D341Med (cell line): ENCODE measurements at regions not wholly inside any gene's neighbourhood (a gene's known extent, or its start where the extent isn't known, plus 50 kb on each side); places are given as distances from the start of the nearest gene placed in this dataset.

Experiments
- DNase-seq: peaks from one replicate; pipeline ENCODE4 v3.0.0; 2012; ENCODE audit warnings: low spot score

DNA sequence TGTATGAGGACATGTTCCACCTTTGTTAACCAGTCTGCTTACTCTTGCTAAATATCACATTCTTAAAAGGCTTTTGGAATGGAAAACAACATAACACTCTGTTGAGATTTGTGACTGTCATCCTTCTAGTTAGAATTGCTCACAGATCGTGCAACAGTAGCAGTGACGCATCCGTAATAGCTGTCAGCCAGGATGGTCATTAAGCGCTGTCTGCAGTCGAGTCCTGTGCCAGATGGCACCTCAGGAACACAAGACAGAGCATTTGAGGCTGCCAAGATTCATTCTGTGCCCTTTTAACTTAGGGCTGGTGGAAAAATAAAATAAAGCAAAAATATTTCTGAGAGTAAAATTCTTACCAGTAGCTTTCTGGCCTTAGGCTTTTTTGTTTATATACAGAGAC is 348.6 kb downstream of the ANKRD7 start:
- peak; percentile 64 for DNase-seq

DNA sequence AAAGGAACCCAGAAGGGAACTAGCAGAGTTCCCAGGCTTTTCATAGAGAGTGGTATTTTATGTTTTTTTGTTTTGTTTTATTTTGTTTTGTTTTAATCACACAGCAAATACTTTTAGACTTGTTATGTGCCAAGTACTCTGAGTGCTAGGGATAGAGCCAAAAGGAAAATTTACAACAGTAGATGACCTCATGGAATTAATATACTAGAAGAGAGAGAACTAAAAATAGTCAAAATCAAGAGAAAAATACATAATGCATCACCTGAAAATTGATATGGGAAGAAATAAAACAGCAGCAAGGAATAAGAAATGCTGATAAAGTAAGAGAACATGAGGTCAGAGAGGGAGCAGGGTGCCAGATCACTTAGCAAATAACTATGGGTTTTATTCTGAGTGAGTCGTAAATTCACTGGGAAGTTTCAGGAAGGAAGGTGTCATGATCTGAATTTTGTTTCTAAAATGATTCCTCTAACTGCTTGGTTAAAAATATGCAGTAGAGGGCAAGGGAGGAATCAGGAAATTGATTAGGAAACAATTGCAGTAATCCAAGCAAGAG is 351.0 kb downstream of the ANKRD7 start:
- no peak for DNase-seq

DNA sequence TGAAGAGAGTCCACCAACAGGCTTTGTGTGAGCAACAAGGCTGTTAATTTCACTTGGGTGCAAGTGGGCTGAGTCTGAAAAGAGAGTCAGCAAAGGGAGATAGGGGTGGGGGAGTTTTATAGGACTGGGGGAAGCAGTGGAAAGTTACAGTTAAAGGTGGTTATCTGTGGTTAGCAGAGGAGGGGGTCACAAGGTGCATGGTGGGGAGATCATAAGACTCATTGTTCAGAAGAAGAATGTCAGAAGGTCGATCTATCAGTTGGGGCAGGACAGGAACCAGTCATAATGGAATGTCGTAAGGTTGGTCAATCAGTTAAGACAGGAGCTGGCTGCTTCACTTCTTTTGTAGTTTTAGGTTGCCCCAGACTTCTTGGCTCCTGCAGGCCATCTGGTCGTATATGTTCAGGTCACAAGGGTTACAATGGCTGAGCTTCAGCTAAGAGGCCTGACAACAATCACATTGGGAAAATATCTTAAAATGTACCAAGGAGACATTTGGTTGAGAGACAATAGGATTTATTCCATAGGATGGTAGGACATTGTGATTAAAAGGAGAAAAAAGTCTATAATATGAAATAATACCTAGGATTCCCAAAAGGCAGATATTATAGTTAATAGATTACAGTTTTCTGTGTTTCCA is 356.4 kb downstream of the ANKRD7 start:
- DNase-seq: no peak

DNA sequence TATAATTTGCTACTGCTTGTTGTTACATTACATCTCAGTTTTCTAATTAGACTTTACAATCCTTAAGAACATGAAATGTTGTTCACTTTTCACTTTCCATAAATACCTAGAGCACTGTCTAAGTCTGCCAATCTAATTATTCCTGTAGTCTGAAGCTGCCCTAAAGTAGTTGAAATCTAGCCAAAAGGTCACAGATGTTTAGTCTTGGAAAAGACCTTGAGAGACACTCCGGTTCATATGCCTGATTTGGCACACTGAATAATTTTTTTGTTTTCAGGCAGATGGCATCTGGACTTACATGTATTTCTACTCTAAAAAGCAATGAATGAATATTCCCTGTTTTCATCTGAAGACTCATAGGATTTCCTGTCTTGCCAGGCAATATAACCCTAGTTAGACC is 359.1 kb downstream of the ANKRD7 start:
- DNase-seq: no peak

DNA sequence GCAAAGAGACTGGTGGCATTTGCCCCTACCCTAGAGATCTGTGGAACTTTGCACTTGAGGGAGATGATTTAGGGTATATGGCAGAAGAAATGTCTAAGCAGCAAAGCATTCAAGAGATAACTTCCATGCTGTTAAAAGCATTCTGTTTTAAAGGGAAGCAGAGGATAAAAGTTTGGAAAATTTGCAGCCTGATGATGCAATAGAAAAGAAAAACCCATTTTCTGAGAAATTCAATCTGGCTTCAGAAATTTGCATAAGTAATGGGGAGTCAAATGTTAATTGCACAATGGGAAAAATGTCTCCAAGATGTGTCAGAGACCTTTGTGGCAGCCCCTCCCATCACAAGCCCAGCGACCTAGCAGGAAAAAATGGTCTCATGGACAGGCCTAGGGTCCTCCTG is 361.7 kb downstream of the ANKRD7 start:
- DNase-seq: no peak

DNA sequence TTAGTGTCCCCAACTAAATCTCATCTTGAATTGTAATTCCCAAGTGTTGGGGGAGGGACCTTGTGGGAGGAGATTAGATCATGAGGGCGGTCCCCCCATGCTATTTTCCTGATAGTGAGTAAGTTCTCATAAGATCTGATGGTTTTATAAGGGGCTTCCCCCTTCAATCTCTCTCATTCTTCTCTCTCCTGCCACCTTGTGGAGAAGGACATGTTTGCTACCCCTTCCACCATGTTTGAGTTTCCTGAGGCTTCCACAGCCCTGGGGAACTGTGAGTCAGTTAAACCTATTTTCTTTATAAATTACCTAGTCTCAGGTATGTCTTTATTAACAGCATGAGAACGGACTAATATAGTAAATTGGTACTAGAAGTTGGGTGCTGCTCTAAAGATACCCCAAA is 365.6 kb downstream of the ANKRD7 start:
- DNase-seq: no peak

DNA sequence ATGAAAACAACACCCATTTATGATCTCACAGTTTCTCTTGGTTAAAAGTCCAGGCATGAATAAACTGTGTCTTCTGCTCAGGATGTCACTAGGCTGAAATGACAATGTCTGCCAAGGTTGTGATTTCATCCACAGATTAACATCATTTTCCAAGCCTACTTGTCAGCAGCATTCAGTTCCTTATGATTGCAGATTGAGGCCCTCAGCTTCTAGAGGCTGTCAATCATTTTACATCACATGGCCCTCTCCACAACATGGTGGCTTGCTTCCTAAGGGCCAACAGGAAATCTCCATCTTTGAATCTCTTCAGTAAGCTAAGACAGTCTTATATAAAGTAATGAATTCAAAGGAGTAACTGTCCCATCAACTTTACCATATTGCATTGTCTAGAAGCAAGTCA is 377.6 kb downstream of the ANKRD7 start:
- no peak for DNase-seq

DNA sequence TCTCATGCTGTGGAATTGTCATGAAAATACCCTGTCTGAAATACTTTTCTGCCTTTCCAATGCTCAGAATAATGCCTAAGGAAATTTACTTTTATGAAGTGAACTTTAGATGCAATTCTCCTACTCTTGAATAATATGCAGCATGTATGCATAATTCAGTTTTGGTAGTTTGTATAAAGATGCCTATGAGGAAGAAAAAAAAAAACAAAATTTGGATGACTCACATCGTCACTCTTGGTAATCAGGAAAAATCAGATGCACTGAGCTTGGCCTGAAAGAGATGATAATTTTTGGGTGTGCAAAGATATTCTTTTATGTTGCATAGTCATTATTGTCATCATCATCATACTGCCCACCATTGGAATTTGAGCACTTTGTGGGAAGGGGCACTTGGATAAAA is 382.1 kb downstream of the ANKRD7 start:
- DNase-seq: no peak

DNA sequence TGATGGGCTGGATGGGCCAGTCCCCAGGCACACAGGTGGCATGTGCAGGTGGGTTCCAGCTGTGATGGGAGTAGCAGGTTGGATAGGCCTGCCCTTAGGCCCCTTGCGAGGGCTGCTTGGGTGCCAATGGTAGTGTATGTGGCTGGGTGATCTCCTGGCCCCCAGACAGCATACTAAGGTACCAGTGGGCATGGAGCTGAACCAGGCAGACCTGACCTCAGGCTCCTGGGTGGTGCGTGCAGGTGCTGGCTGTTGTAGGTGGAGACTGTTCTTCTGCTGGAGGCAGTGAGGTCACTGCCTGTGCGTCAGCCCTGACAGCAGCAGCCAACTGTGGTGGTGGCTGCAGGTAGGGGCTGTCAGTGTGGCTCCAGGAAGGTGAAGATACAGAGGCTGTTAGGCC is 384.7 kb downstream of the ANKRD7 start:
- DNase-seq: no peak

DNA sequence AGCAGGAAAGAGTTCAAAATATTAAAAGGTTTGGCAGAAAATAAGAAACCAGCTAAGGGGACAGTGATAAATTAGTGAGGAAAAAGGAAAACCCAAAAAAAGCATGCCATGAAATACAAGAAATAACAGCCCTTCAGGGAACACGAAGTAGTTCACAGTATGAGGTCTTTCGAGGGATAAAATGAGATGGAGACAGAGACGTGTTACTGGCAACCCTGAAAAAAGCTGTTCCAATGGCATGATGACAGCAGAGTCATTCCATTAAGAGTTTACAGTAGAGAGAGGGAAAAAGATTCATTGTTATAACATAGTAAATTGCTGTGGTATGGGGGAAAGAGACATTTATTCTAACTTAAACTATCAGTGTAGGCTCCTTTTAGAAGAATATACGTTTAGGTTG is 391.2 kb downstream of the ANKRD7 start:
- no peak for DNase-seq

DNA sequence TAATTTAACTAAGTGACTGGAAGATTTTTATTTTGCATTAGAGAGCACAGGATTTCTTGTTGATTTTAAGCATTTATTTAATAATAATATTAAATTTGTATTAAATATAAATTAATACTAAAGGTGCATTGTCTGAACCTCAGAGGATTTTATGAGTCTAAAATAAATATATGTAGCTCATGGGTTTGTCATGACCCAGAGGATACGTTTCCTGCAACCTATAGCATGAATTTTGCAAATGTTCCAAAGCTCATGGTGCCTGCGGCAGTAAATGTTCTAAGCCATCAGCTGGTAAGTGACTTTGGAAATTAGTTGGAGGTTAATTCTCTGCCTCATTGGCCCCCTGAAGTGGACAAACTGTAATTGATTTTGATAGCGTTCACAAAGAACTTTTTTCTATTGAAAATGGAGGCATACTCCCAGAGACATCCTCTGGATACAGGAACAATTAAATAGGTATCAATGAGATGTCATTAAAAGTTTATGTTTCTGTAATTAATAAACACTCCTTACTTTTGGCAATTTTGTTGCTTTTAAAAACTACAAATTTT is 397.4 kb downstream of the ANKRD7 start:
- DNase-seq: no peak

DNA sequence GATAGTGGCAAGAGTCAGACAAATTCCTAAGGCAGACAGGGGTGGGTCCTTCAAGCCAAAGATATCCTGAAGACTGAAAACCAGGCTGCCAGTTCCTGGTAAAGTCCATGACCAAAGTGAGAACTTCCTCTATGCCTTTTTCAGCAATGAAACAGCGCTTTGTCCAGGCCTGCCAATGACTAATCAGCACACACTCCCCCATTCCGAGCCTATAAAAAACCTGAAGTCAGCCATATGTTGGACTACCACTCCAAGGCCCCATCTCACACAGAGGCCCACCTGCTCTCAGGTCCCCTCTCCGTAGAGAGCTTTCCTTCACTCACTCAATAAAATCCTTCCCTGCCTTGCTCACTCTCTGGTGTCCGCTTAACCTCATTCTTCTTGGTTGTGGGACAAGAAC is 402.2 kb downstream of the ANKRD7 start:
- no peak for DNase-seq

DNA sequence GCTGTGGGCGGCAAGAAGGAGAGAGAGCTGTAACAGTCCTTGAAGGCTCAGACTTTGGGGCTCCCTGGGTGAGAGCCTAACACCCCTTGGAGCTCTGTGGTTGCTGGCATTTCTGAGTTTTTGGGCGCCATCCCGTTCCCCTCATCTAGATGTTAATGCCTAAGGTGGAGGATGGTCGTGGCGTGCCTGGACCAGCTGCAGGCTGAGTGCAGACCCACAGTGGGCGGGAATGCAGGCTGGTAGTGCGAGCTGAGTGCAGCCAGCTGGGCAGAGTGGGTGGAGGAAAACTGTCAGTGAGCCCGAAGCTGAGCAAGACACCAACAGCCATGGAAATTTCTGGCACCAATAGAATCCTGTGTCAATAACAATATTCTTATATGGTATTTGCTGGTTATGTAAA is 403.0 kb downstream of the ANKRD7 start:
- no peak for DNase-seq

DNA sequence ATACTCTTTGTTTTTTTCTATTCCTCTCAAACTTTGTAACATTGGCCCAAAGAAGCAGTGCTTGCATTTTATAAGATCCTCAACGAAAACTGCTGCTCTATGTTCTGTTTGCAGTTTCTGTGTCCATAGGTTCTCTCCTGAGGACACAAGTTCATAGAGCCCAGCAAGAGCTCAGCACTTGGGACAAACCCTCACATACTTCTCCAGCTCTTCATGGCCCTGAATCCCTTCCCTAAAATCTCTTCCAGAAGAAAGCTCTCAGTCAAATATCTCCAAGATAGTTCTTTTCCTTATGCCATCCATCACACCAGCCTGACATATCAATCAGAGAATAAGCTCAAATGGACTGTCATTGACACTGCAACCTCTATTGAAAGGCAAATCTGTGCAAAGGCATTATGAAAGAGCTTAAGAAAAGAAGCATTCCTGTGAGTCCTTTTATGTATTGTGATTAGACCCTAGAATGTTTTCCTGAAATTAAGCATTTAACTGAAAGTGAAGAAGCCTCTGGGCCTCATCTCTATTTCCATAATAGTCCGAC is 405.5 kb downstream of the ANKRD7 start:
- DNase-seq: no peak

DNA sequence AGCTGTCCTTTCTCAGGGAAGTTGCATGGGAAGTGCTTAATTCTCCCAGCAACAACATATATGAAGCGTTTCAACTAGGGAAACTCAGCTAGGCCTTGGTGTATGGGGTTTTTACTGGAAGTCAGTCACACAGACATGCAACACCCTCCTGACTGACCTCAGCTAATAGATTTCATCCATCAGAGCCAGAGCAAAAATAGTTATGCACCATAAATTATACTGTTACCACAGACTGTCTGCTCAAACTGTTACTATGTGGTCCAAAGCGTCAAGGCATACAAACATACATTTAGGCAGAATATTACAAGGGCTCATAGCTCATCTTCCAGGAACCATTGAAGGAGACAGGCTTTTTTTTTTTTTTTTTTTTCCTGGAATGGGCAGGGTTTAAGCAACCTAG is 417.9 kb downstream of the ANKRD7 start:
- no peak for DNase-seq

DNA sequence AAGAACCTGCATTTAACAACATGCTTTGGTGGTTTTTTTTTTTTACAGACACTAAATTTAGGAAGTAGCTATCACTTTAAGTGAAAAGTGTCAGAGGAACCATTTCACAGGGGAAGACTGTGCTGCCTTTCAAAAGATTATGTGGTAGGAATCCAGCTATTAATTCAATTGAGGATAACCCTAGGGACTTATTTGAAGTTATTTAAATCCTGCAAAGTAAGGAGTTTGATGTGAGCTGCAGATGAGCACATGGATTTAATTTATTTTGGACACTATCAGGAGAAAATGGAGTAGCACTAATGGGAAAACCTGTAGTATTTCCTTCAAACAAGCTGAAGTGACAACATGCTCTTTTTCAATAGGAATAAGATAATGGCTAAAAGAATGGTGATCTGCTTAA is 419.8 kb downstream of the ANKRD7 start:
- no peak for DNase-seq

DNA sequence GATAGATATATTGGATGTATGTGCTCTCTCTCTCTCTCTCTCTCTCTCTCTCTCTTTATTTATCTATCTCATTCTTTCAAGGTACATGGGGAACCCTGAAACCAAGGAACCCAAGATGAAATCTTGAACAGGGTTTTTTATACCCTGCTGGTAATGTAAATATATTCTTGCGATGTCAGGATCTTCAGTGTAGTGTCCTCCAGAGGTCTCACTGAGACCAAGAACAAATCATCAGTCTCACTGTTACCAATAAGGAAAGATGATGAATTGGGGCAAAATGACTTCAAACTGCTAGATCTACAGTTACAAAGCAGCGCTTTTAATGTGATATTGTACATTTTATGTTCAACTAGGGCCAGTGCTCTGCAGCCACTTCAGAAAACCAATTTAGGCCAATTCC is 423.5 kb downstream of the ANKRD7 start:
- DNase-seq: no peak

DNA sequence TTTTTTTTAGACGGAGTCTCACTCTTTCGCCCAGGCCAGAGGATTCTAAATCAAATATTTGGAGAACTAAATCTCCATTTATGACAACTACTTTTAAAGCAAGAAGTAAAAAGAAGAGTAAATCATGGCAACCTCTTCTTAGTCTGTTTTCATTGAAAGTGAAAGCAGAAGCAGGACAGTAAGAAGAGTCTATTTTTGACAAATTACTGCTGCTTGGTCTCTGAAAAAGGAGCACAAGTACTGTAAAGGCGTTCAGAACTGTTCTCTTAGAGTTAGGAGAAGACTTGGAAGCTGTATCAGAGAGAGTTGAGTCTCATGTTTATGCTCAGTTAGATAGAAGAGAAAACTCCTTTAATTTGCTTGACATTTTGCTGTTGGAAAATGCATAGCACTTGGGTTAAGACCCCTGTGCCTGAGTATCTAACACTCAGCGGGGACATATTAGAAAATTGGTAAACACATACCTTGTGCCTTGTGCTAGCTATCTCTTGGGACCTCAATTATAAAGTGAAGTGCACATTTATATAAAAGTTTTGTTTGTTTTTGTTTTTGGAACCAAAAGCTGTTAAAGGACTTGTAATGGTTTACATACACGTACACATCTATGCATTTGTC is 433.0 kb downstream of the ANKRD7 start:
- DNase-seq: no peak

DNA sequence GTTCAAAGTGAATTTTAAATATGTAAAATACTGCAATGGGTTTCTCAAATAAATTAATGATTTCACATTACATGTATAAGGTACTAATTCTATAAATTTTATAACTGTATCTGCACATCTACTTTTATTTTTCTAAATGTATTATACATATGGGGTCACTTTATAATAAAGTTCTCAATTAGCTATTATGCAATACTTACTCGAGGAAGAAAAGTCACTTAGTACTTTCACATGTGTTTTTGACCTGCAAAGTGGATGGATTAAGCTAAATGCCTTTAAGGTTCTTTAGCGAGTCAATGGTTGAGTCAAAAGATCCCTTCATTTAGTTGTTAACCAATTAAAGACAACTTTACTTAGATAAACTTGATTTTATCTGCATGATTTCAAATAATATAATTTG is 437.8 kb downstream of the ANKRD7 start:
- DNase-seq: no peak

DNA sequence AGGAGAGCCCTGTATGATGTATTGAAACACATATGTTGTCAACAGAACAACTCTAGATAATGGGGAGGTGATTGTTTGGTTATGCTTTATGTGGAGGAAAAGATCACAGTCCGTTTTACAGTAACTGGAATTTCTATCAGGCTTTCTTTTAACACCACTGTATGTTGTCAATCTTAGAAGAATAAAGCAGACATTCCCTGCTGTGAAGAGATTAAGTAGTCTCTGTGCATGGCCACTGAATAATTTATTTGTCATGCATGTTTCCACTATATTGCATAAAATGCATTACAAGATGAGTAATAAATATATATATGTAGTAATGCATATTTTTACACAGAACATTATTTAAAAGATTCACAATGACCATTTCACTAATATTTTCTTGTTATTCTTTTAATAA is 440.0 kb downstream of the ANKRD7 start:
- DNase-seq: no peak

DNA sequence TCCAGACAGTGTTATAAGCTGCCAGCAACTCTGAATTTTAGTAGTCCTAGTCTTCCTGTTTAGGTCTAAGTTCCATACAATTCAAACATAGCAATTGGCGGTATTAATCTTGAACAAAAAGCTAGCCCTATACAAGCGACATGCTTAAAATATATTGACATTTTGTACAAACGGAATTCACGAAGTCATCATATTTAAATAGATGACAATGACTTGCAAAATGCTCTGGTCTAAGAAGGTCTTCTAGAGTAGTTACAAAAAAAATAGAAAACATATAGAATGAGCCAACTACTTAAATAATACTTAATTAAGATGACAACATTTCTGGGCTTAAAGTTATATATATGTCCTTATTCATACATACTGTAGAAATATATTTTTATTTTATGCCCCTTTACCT is 446.6 kb downstream of the ANKRD7 start:
- no peak for DNase-seq

DNA sequence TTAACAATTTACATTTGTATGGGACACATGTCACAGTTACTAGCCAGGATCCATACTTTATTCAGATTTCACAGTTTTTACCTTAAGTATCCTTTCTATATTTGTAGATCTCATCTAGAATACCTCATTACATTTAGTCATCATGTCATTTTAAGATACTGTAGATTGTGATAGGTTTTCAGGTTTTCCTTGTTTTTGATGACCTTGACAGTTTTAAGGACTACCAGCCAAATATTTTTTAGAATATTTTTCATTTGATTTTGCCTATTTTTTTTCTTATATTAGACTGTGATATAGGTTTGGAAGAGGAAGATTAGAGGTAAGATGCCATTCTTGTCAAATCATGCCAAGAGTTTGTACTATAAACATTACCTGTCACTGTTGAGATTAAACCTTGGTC is 460.3 kb downstream of the ANKRD7 start:
- DNase-seq: no peak

DNA sequence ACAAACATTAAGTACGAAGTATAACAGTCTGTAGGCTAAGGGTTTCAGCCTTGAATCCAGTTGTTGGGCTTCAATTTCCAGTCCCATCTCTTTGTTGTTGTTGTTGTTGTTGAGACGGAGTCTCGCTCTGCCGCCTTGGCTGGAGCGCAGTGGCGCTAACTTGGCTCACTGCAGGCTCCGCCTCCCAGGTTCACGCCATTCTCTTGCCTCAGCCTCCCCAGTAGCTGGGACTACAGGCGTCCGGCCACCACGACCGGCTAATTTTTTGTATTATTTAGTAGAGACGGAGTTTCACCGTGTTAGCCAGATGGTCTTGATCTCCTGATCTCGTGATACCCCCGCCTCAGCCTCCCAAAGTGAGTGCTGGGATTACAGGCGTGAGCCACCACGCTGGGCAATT is 464.9 kb downstream of the ANKRD7 start:
- DNase-seq: no peak

DNA sequence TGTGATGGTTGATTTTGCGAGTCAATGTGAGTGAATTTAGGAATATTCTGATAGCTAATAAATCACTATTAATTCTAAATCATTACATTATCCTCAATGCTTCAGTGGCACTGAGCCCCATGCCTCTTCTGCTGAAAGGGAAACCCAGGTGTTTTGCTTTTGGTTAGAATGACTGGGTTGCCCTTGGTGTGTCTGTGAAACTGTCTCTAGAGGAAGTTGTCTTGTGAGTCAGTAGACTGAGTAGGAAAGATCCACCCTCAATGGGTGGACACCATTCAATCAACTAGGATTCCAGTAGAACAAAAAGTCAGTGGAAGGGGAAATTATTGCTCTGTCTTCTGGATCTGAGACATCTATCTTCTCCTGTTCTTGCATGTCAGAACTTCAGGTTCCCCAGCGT is 472.4 kb downstream of the ANKRD7 start:
- no peak for DNase-seq
